ENCODE measurements at regions not wholly inside any gene's neighbourhood (a gene's known extent, or its start where the extent isn't known, plus 50 kb on each side); places are given as distances from the start of the nearest gene placed in this dataset.

- no peak for DNase-seq (ENCODE audit: low spot score)
These were observed 162.7 kb downstream of the KITLG start for GRCh38 chr12:88417531-88417930.

DNA sequence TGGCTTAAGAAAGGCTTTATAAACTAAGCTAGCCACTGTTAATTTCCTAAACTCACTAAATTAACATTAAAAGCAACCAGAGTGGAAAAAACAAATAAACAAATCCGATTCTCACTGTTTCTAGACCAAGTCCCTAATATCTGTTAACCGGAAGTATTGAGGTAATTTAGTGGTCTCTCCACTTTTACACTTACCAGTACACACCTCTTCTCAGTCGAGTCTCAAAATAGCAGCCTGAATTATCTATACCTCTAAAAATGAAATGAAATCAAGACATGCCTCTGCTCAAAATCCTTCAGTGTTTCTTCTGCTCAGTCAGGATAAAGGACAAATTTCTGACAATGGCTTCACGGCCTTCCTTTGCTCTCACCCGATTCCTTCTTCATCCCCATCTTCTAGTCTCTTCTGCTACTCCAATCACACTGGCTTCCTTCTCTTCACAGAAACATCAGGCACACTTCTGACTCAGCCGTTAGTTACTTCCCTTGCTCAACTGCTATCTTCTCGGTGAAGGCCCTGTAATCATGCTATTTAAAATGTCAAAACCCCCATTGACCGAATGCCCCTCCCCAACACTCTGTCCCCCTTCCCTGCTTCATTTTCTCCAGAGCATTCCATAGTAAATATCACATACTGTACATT is 161.3 kb downstream of the KITLG start:
- no peak for DNase-seq (ENCODE audit: low spot score)

DNA sequence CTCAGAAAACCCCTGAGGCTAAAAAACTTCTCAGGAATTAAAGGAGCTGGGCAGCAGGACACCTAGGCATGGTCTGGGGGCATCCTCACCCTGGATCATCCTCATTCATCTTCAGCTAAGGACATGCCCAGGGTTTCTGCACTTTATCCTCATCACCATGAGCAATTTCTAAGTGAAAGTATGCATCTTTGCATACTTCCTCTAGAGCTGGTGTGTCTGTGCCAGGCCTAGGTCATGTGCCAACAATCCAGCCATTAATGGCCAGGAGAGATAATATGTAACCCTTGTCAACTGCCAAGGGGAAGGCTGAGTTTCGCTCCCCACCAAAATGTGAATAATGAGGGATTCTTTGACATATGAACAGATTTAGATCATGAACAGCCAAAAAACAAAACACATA is 160.5 kb downstream of the KITLG start:
- no peak for DNase-seq (ENCODE audit: low spot score)

- DNase-seq (ENCODE audit: low spot score): peak; percentile 65
These were observed 159.8 kb downstream of the KITLG start for GRCh38 chr12:88420457-88420856.

DNA sequence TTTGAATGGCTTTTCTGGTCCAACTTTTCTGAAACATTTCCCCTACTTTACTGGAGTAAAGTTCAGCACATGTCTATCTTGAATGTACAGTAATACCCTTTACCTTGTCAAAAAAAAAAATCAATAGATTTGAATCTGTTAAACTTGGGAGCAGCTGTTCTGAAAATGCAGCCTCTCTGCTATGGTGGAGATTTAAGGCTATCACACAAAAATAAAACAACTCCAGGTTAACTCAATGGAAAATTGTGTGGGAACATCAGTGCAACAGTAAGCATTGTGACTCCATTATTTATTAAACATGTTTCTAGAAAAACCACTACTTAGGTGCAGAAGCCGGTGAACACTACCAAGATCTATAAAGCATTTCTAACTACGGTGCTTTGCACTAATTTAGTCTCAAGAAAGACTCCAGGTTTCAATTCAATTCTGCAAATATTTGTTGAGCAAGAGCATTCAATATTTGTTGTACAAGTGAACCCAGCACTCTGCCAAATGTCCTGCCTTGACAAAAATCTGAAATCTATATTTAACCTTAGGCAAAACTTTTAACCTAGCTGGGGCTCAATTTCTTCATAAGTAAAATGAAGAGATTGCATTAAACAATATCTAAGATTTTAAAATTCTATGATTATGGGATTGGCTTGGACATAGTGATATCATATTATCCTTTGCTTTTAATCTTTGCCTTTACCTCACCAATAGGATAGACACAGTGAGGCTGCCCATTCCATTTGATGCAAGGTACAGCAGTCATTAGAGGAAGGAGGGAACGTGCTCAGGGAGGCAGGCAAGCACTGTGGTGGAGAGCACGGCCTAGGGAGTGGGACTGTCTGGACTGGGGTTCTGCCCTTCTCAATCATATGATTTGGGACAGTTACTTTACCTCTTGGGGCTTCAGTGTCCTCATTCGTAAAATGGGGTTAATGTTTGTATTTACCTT is 155.2 kb downstream of the KITLG start:
- no peak for DNase-seq (ENCODE audit: low spot score)

DNA sequence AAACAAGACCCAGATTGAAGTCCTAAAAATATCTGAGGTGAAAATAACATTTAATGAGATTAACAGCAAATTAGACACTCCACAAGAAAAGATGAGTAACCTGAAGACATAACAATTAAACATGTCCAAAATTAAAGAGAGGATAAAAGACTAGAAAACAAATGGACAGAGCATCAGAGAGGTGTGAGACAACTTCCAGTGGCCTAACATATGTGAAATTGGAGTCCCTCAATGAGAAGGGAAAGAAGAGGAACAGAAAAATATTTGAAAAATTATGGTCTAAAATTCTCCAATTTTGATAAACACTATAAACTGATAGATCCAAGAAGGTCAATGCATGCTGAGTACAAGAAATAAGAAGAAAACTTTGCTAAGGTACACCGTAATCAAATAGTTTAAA is 151.9 kb downstream of the KITLG start:
- no peak for DNase-seq (ENCODE audit: low spot score)

- no peak for DNase-seq (ENCODE audit: low spot score)
These were observed 149.0 kb downstream of the KITLG start for GRCh38 chr12:88431246-88431645.

DNA sequence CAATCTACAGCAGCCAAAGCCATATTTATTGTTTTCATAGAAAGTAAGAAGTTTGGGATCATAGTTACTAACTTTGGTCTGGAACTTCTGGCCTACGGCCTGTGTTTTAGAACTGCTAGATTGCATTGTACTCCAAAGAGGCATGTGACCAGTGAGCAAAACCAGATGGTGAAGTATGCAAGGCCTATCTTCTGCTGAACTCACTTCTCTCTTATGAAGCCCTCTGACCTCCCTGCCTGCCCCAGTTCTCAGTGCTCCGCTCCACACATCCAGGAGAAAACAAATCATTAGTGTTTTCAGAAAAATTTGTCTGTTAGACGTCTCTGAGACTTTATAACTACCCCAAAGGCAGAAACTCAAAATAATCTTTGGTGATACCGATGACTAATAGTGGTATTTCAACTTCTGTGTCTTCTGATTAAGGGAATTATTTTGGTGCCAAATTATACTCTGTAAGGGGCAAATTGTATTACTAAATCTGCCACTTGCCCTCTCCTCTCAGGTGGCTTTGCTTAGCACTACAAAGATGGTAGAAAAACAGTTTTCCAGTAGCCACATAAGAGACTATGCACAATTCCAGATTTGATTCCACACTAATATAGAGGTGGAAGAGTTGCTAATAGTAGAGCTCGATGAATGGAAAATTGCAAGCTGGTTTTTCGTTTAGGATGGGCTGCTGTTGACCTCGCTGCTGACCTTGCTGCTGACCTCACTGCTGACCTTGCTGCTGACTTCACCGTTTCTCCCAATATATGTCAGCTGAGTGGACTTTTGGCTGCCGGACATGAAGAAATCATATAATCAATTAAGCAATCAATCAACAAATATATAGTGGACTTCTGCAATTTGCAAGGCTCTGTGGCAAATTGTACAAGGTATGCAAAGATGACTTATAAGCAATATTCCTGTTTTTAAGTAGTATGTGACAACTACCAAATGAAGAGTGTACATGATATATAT is 147.5 kb downstream of the KITLG start:
- no peak for DNase-seq (ENCODE audit: low spot score)

DNA sequence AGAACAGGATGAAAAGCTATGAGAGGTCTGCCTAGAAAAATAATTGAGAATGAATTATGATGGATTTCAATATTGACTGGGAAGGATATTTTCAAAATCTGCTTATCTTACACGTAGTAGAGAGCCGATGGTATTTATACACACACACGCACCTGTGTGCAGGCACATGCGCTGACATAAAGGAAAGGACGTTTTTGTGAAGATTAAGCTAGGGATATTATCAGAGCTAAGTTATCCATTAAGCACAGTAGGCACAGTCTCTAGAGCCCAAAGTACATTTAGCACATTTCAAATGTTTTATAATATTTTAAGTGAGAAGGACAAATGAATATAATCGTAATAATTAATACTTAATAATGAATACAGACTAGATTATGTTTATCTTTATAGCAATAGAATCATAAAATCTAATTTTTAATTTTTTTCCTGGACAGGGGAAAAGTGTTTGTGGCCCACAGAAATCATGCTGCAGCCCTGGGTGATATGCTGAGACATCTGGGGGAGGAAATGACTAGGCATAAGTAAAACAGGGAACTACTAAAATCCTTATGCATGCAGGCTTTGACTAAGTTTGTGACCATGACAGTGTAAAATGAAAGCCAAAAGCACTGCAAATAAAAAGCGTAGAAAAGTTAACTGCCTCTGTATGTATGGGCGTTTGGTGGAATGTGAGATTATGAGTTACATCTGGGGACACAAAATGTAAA is 146.1 kb downstream of the KITLG start:
- DNase-seq (ENCODE audit: low spot score): no peak

DNA sequence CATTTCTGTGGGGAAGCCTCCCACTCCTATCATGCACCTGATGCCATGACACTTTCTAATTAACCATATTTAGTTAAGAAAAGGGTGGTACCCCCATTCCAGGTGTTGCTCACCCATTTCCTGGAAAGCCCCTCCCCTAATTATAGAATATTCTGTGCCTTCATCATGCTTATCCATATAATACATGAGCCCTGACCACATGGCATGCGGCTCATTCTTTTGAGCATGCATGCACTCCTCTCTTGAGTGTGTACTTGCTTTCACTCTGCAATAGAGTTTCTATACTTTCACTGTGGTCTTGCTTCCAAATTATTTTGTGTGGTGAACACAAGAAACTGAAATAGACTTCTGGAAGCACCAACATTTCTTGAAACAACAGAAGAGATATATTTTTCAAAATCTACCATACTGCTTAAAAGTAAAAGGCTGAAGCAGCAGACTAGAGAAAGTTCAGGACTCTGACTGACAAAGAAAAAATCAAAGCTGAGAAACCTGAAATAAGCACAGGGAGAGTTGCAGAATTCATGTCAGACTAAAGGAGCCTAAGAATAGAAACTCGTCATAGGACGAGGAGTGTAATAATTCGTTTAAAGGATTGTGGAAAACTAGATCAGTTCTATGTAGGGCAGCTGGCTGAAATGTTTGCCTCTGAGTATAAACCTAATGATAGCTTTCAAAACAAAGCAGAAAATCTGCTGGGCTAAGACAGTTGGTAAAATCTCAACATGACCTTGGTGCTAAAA is 144.8 kb downstream of the KITLG start:
- DNase-seq (ENCODE audit: low spot score): no peak

DNA sequence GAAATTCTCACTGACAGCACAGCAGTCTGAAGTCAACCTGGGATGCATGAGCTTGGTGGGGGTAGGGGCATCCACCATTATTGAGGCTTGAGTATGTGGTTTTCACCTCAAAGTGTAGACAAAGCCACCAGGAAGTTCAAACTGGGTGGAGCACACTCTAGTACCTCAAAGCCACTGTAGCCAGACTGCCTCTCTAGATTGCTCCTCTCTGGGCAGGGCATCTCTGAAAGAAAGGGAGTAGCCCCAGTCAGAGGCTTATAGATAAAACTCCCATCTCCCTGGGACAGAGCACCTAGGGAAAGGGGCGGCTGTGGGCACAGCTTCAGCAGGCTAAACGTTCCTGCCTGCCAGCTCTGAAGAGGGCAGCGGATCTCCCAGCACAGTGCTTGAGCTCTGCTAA is 143.0 kb downstream of the KITLG start:
- no peak for DNase-seq (ENCODE audit: low spot score)

All from AG08396 (cell line).